Kidney epithelial cell (primary cell): ENCODE measurements at regions not wholly inside any gene's neighbourhood (a gene's known extent, or its start where the extent isn't known, plus 50 kb on each side); places are given as distances from the start of the nearest gene placed in this dataset.

Experiments used
- DNase-seq: peaks from one replicate; pipeline ENCODE4 v3.0.0-alpha.2; 2010; ENCODE audit warnings: low read depth
- H3K27me3 ChIP-seq: 2 replicates; pipeline ENCODE4 v1.6.0; 2011; ENCODE audit warnings: low read length; ENCODE audit not compliant: control insufficient read depth, insufficient read depth
- H3K36me3 ChIP-seq: 2 replicates; pipeline ENCODE4 v1.5.1; 2011; ENCODE audit warnings: low read length; ENCODE audit not compliant: control insufficient read depth, insufficient read depth
- H3K4me3 ChIP-seq: 2 replicates; pipeline ENCODE4 v1.5.1; 2011; ENCODE audit warnings: low read depth, mild to moderate bottlenecking, control low read depth, low read length
- TF ChIP-seq, protein P1 (sequence below): IDR thresholded peaks from 2 replicates; pipeline ENCODE4 v1.5.1; 2011; ENCODE audit warnings: mild to moderate bottlenecking, moderate library complexity, low read length, control low read depth, inconsistent platforms; ENCODE audit not compliant: insufficient read depth, poor library complexity, severe bottlenecking

- H3K36me3 ChIP-seq: no peaks in the 10 kb centered on the region
- TF ChIP-seq, protein P1, sequence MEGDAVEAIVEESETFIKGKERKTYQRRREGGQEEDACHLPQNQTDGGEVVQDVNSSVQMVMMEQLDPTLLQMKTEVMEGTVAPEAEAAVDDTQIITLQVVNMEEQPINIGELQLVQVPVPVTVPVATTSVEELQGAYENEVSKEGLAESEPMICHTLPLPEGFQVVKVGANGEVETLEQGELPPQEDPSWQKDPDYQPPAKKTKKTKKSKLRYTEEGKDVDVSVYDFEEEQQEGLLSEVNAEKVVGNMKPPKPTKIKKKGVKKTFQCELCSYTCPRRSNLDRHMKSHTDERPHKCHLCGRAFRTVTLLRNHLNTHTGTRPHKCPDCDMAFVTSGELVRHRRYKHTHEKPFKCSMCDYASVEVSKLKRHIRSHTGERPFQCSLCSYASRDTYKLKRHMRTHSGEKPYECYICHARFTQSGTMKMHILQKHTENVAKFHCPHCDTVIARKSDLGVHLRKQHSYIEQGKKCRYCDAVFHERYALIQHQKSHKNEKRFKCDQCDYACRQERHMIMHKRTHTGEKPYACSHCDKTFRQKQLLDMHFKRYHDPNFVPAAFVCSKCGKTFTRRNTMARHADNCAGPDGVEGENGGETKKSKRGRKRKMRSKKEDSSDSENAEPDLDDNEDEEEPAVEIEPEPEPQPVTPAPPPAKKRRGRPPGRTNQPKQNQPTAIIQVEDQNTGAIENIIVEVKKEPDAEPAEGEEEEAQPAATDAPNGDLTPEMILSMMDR: no peak
- H3K27me3 ChIP-seq: no peaks in the 10 kb centered on the region
- peak; percentile 77 for DNase-seq
- H3K4me3 ChIP-seq: no peak overlapping the region
These were observed 185.8 kb upstream of the BCL6 start for GRCh38 chr3:187931101-187931500.

GRCh38 chr3:187931770-187932278, 186.6 kb upstream of the BCL6 start:
- H3K36me3 ChIP-seq: no peaks in the 10 kb centered on the region
- TF ChIP-seq, protein P1: no peak
- no peaks in the 10 kb centered on the region for H3K27me3 ChIP-seq
- H3K4me3 ChIP-seq: no peak overlapping the region
- no peak for DNase-seq

DNA sequence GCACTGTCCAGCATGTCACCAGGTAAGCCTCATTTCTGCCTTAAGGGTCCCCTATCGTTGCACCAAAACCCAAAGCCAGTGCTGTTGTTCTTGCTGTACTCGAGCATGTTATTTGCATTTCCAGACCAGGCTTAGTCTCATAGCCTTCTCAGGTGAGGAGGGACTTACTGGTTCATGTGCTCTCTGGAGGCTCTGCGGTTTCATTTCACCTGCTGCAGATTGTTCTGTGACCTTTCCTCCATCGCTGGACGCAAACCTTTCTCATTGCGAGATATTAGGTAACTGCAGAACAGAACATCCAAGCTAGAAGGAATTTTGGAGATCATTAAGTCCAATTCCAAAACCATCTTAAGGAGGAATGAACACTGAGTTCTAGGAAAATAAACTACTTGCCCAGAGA, 187.3 kb upstream of the BCL6 start:
- TF ChIP-seq, protein P1: no peak
- H3K27me3 ChIP-seq: no peaks in the 10 kb centered on the region
- H3K36me3 ChIP-seq: no peaks in the 10 kb centered on the region
- no peak overlapping the region for H3K4me3 ChIP-seq
- no peak for DNase-seq

- TF ChIP-seq, protein P1: no peak
- Histone ChIP-seq H3K4me3 (no peak overlapping the region), H3K27me3 (no peaks in the 10 kb centered on the region), H3K36me3 (no peaks in the 10 kb centered on the region)
- no peak for DNase-seq
These were observed 190.4 kb upstream of the BCL6 start for GRCh38 chr3:187935623-187936156.

DNA sequence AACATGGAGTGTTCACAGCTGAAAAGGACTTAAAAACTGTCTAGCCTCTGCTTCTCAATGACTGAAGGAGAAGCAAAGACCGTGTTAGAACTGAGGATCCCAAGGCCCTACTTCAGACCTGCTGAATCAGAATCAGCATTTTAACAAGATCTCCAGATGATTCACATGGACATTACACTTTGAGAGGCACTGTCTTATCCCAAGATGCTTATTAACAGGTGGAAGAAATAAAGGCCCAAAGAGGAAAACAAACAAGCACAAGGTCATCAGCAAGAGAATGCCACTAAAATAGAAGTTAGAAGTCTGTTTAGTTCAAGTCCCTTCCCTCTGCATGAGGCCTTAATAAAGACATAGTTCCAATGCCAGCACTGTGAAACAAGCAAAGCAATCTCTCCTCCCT, 191.4 kb upstream of the BCL6 start:
- no peaks in the 10 kb centered on the region for H3K36me3 ChIP-seq
- no peak for DNase-seq
- no peak overlapping the region for H3K4me3 ChIP-seq
- TF ChIP-seq, protein P1: no peak
- no peaks in the 10 kb centered on the region for H3K27me3 ChIP-seq

- TF ChIP-seq, protein P1: no peak
- no peak for DNase-seq
- no peak overlapping the region for H3K4me3 ChIP-seq
These were observed 194.6 kb upstream of the BCL6 start for GRCh38 chr3:187939891-187940290.

More at GRCh38 chr3:187939891-187940290, 194.6 kb upstream of the BCL6 start:
- H3K27me3 ChIP-seq: no peaks in the 10 kb centered on the region
- H3K36me3 ChIP-seq: no peaks in the 10 kb centered on the region
